HepG2 (cell line): ENCODE measurements at regions not wholly inside any gene's neighbourhood (a gene's known extent, or its start where the extent isn't known, plus 50 kb on each side); places are given as distances from the start of the nearest gene placed in this dataset.

Experiments
- CHCHD3 ChIP-seq: sonication (generic); formaldehyde crosslinking; IDR thresholded peaks from 2 replicates; pipeline ENCODE4 v1.8.0; 2022; ENCODE audit warnings: mild to moderate bottlenecking, missing genetic modification reagents, moderate library complexity
- DPF2 ChIP-seq: sonication (generic); formaldehyde crosslinking; IDR thresholded peaks from 2 replicates; pipeline ENCODE4 v1.4.0; 2020; ENCODE audit warnings: mild to moderate bottlenecking, low read depth, missing genetic modification reagents, borderline replicate concordance
- ELF3 ChIP-seq: IDR thresholded peaks from 2 replicates; pipeline ENCODE4 v1.6.1; 2016; ENCODE audit warnings: missing genetic modification reagents, missing compliant biosample characterization
- FLYWCH1 ChIP-seq: sonication (generic); formaldehyde crosslinking; IDR thresholded peaks from 2 replicates; pipeline ENCODE4 v1.8.1; 2023; ENCODE audit warnings: mild to moderate bottlenecking, missing genetic modification reagents
- HOXD1 ChIP-seq: sonication (generic); formaldehyde crosslinking; IDR thresholded peaks from 2 replicates; pipeline ENCODE4 v1.5.0; 2020; ENCODE audit warnings: missing genetic modification reagents
- STAG1 ChIP-seq: sonication (generic); formaldehyde crosslinking; IDR thresholded peaks from 2 replicates; pipeline ENCODE4 v1.4.0; 2020; ENCODE audit warnings: missing genetic modification reagents
- ZNF33A ChIP-seq: sonication (generic); formaldehyde crosslinking; IDR thresholded peaks from 2 replicates; pipeline ENCODE4 v1.5.1; 2020; ENCODE audit warnings: missing genetic modification reagents, mild to moderate bottlenecking, moderate library complexity, borderline replicate concordance
- ZNF547 ChIP-seq: sonication (generic); formaldehyde crosslinking; IDR thresholded peaks from 2 replicates; pipeline ENCODE4 v1.5.1; 2020; ENCODE audit warnings: mild to moderate bottlenecking, missing genetic modification reagents
- small RNA-seq, 3 experiments: library from RNA; depleted of rRNA; stranded (forward); fragments of <200 nt; gene quantifications; one replicate each; pipeline ENCODE3, GENCODE V24; 2012; ENCODE audit warnings: low read depth in 2 of 3, low replicate concordance in 1 of 3; ENCODE audit not compliant: insufficient read length in 3 of 3, insufficient read depth in 2 of 3
- TF ChIP-seq, protein P1 (sequence below): sonication (generic); formaldehyde crosslinking; IDR thresholded peaks from 2 replicates; pipeline ENCODE4 v1.4.0; 2020; ENCODE audit warnings: missing genetic modification reagents
- TF ChIP-seq, protein P2 (sequence below): sonication (generic); formaldehyde crosslinking; IDR thresholded peaks from 2 replicates; pipeline ENCODE4 v1.8.1; 2023; ENCODE audit warnings: mild to moderate bottlenecking, missing genetic modification reagents
- TF ChIP-seq, protein P3 (sequence below): sonication (generic); formaldehyde crosslinking; IDR thresholded peaks from 2 replicates; pipeline ENCODE4 v1.4.0; 2020; ENCODE audit warnings: missing genetic modification reagents
- TF ChIP-seq, protein P4 (sequence below): sonication (generic); formaldehyde crosslinking; IDR thresholded peaks from 2 replicates; pipeline ENCODE4 v1.4.0; 2020; ENCODE audit warnings: missing genetic modification reagents

DNA sequence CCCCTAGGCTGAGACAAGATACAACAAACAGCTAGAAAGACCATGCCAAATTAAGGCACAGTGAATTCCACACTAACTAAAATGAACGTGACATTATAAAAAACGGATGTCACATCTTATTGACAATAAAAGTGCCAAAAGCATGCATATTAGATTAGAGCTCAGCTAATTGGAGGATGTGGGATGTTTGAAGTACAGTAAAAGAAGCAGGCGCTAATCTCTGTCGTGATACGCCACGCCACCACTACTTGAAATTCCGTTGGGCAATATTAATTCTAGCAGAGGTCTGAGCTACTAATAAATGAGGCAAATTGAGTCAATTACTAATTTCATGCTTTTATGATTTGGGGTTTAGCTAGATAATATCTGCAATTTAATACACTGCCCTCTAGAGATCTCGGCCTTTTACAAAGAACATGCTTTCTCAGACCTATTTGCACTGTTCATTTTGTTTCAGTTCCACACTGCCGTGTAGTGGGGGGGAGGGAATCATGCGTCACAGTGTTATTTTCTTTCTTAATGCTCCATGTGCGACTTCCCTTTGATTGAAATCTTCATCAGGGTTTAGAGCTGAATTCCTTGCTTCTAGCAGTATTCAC is 52.9 kb upstream of the ROBO2 start (continued):
- TF ChIP-seq, protein P1, sequence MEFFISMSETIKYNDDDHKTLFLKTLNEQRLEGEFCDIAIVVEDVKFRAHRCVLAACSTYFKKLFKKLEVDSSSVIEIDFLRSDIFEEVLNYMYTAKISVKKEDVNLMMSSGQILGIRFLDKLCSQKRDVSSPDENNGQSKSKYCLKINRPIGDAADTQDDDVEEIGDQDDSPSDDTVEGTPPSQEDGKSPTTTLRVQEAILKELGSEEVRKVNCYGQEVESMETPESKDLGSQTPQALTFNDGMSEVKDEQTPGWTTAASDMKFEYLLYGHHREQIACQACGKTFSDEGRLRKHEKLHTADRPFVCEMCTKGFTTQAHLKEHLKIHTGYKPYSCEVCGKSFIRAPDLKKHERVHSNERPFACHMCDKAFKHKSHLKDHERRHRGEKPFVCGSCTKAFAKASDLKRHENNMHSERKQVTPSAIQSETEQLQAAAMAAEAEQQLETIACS: no peak
- TF ChIP-seq ZNF33A: 0 out of 2 replicates have a peak, but pooled peaks have one; percentile 31
- no peak for TF ChIP-seq CHCHD3 (CRISPR knock-in tag)
- TF ChIP-seq, protein P2, sequence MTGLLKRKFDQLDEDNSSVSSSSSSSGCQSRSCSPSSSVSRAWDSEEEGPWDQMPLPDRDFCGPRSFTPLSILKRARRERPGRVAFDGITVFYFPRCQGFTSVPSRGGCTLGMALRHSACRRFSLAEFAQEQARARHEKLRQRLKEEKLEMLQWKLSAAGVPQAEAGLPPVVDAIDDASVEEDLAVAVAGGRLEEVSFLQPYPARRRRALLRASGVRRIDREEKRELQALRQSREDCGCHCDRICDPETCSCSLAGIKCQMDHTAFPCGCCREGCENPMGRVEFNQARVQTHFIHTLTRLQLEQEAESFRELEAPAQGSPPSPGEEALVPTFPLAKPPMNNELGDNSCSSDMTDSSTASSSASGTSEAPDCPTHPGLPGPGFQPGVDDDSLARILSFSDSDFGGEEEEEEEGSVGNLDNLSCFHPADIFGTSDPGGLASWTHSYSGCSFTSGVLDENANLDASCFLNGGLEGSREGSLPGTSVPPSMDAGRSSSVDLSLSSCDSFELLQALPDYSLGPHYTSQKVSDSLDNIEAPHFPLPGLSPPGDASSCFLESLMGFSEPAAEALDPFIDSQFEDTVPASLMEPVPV (CRISPR knock-in tag): no peak
- TF ChIP-seq ELF3 (CRISPR knock-in tag): no peak
- no peak for TF ChIP-seq DPF2 (CRISPR knock-in tag)
- TF ChIP-seq, protein P3, sequence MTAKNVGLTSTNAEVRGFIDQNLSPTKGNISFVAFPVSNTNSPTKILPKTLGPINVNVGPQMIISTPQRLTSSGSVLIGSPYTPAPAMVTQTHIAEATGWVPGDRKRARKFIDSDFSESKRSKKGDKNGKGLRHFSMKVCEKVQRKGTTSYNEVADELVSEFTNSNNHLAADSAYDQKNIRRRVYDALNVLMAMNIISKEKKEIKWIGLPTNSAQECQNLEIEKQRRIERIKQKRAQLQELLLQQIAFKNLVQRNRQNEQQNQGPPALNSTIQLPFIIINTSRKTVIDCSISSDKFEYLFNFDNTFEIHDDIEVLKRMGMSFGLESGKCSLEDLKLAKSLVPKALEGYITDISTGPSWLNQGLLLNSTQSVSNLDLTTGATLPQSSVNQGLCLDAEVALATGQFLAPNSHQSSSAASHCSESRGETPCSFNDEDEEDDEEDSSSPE (CRISPR knock-in tag): no peak
- TF ChIP-seq, protein P4, sequence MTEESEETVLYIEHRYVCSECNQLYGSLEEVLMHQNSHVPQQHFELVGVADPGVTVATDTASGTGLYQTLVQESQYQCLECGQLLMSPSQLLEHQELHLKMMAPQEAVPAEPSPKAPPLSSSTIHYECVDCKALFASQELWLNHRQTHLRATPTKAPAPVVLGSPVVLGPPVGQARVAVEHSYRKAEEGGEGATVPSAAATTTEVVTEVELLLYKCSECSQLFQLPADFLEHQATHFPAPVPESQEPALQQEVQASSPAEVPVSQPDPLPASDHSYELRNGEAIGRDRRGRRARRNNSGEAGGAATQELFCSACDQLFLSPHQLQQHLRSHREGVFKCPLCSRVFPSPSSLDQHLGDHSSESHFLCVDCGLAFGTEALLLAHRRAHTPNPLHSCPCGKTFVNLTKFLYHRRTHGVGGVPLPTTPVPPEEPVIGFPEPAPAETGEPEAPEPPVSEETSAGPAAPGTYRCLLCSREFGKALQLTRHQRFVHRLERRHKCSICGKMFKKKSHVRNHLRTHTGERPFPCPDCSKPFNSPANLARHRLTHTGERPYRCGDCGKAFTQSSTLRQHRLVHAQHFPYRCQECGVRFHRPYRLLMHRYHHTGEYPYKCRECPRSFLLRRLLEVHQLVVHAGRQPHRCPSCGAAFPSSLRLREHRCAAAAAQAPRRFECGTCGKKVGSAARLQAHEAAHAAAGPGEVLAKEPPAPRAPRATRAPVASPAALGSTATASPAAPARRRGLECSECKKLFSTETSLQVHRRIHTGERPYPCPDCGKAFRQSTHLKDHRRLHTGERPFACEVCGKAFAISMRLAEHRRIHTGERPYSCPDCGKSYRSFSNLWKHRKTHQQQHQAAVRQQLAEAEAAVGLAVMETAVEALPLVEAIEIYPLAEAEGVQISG (CRISPR knock-in tag): no peak
- TF ChIP-seq STAG1 (CRISPR knock-in tag): peak; percentile 29; the same call in 1 of the 2 replicates
- no peak for TF ChIP-seq HOXD1 (CRISPR knock-in tag)
- no peak for TF ChIP-seq ZNF547 (CRISPR knock-in tag)
- TF ChIP-seq FLYWCH1 (CRISPR knock-in tag): no peak

Small RNA genes lying in the stretch of these regions (small RNA-seq; reads per million reads assigned to genes)
- 0 reads per million in 3 experiments for gene RF00019
